HCT116 (cell line): ENCODE measurements at regions not wholly inside any gene's neighbourhood (a gene's known extent, or its start where the extent isn't known, plus 50 kb on each side); places are given as distances from the start of the nearest gene placed in this dataset.
A peak's percentile ranks its signal among the peaks of the same experiment; 100 is the strongest.

Source experiments
- ATAC-seq: fragments of 200-7000 bp; cut with Tn5 transposase; 2 replicates; pipeline ENCODE4 v1.9.1; 2020; ENCODE audit warnings: mild to moderate bottlenecking, moderate library complexity
- BruUV-seq: library from RNA; stranded (reverse); fragments of 400-500 nt; replicated peaks from 2 replicates; lab custom pipeline; 2021; lab: Mats Ljungman, UMichigan
- CTCF ChIA-PET: fragments of 300-600 bp; sonication (Branson Sonifier 250); formaldehyde crosslinking; loops from one replicate; lab custom pipeline; 2021; ENCODE audit warnings: antibody characterized with exemption; lab: Charles Lee
- POLR2A ChIA-PET: fragments of 300-600, 350-600 bp; sonication (Branson Sonifier 250); formaldehyde crosslinking; loops from one replicate; lab custom pipeline; 2021; ENCODE audit warnings: antibody characterized with exemption; lab: Charles Lee
- RAD21 ChIA-PET, 2 experiments: fragments of 300-600 bp; sonication (Branson Sonifier 250); formaldehyde crosslinking; loops; one replicate each; lab custom pipeline; 2023; ENCODE audit warnings: low total read pairs in 2 of 2; ENCODE audit not compliant: uncharacterized antibody in 2 of 2, unreplicated experiment in 2 of 2, low non-redundant PET in 1 of 2; lab: Charles Lee
- DNase-seq: peaks from one replicate; pipeline ENCODE4 v3.0.0-alpha.2; 2010; ENCODE audit warnings: low read depth, low spot score
- H2AFZ ChIP-seq: fragments of 200-600 bp; shearing (Covaris generic), sonication (generic); 2 replicates; pipeline ENCODE4 v1.6.1; 2017; ENCODE audit warnings: low read depth, mixed run types, mixed read lengths, antibody characterized with exemption, low read length; ENCODE audit not compliant: poor library complexity, severe bottlenecking
- H3K27ac ChIP-seq: 2 replicates; pipeline ENCODE4 v1.5.1; 2012; ENCODE audit warnings: low read depth, low read length
- H3K27me3 ChIP-seq: fragments of 200-600 bp; sonication (generic); 2 replicates; pipeline ENCODE4 v1.6.1; 2016; ENCODE audit warnings: mixed run types, low read length, mixed read lengths; ENCODE audit not compliant: insufficient read depth
- H3K36me3 ChIP-seq, 2 experiments: fragments of 200-500 bp in 1 of 2; fragments of 200-600 bp in 1 of 2; sonication (Bioruptor generic) in 1 of 2; sonication (generic) in 1 of 2; 2 replicates each; pipeline versions ENCODE4 v1.5.1 to v1.6.1; 2014 to 2016; ENCODE audit warnings: low read length in 2 of 2, inconsistent platforms in 1 of 2, mixed read lengths in 1 of 2, mixed run types in 1 of 2; ENCODE audit not compliant: insufficient read depth in 2 of 2, control insufficient read depth in 1 of 2
- H3K4me1 ChIP-seq, 2 experiments: fragments of 200-600 bp in 1 of 2; sonication (generic) in 1 of 2; 2 replicates each; pipeline versions ENCODE4 v1.5.1 to v1.6.1; 2012 to 2017; ENCODE audit warnings: low read length in 2 of 2, inconsistent platforms in 1 of 2, mild to moderate bottlenecking in 1 of 2, mixed read lengths in 1 of 2, mixed run types in 1 of 2, moderate library complexity in 1 of 2; ENCODE audit not compliant: insufficient read depth in 2 of 2, control insufficient read depth in 1 of 2
- H3K4me2 ChIP-seq: fragments of 200-600 bp; sonication (generic); 2 replicates; pipeline ENCODE4 v1.6.1; 2017; ENCODE audit warnings: mixed run types, low read length, mixed read lengths
- H3K4me3 ChIP-seq, 2 experiments: fragments of 200-600 bp in 1 of 2; sonication (generic) in 1 of 2; replicated peaks in 1 of 2; 2 replicates each; pipeline ENCODE4 v1.5.1; 2011 to 2016; ENCODE audit warnings: low read length in 2 of 2, control low read depth in 1 of 2, low read depth in 1 of 2, mild to moderate bottlenecking in 1 of 2, mixed read lengths in 1 of 2, mixed run types in 1 of 2
- H3K79me2 ChIP-seq: fragments of 200-600 bp; sonication (generic); 2 replicates; pipeline ENCODE4 v1.6.1; 2017; ENCODE audit warnings: mild to moderate bottlenecking, mixed run types, low read length, moderate library complexity, mixed read lengths; ENCODE audit not compliant: insufficient read depth
- H3K9ac ChIP-seq: fragments of 200-600 bp; sonication (generic); 2 replicates; pipeline ENCODE4 v1.6.1; 2016; ENCODE audit warnings: low read length, mixed read lengths
- H3K9me2 ChIP-seq: fragments of 200-600 bp; sonication (generic), shearing (Covaris generic); 2 replicates; pipeline ENCODE4 v1.6.1; 2017; ENCODE audit warnings: mixed run types, mild to moderate bottlenecking, moderate library complexity; ENCODE audit not compliant: insufficient read depth
- H3K9me3 ChIP-seq, 2 experiments: fragments of 200-500 bp in 1 of 2; fragments of 200-600 bp in 1 of 2; sonication (Bioruptor generic) in 1 of 2; sonication (generic) in 1 of 2; 2 replicates each; pipeline ENCODE4 v1.6.1; 2014 to 2017; ENCODE audit warnings: low read length in 2 of 2, mixed read lengths in 2 of 2, inconsistent platforms in 1 of 2, low read depth in 1 of 2, mild to moderate bottlenecking in 1 of 2, mixed run types in 1 of 2, moderate library complexity in 1 of 2; ENCODE audit not compliant: control insufficient read depth in 1 of 2, insufficient read depth in 1 of 2
- H4K20me1 ChIP-seq: fragments of 200-600 bp; sonication (generic), shearing (Covaris generic); 2 replicates; pipeline ENCODE4 v1.6.1; 2017; ENCODE audit warnings: mixed run types, mild to moderate bottlenecking, moderate library complexity; ENCODE audit not compliant: insufficient read depth
- CBX3 ChIP-seq: IDR thresholded peaks from 2 replicates; pipeline ENCODE4 v1.6.1; 2012; ENCODE audit warnings: low read depth
- CEBPB ChIP-seq: IDR thresholded peaks from 2 replicates; pipeline ENCODE4 v1.6.1; 2012; ENCODE audit warnings: low read depth
- ELF1 ChIP-seq: IDR thresholded peaks from 2 replicates; pipeline ENCODE4 v1.6.1; 2012; ENCODE audit warnings: low read depth, borderline replicate concordance
- JUND ChIP-seq: IDR thresholded peaks from 2 replicates; pipeline ENCODE4 v1.6.1; 2012
- POLR2A ChIP-seq: IDR thresholded peaks from 2 replicates; pipeline ENCODE4 v1.7.0; 2011; ENCODE audit warnings: borderline replicate concordance; ENCODE audit not compliant: insufficient read depth, insufficient read length; ENCODE audit errors: extremely low read depth
- RAD21 ChIP-seq: IDR thresholded peaks from 2 replicates; pipeline ENCODE4 v1.6.1; 2012; ENCODE audit warnings: low read depth, mild to moderate bottlenecking
- SRF ChIP-seq: IDR thresholded peaks from 2 replicates; pipeline ENCODE4 v1.6.1; 2012; ENCODE audit warnings: low read depth
- YY1 ChIP-seq: IDR thresholded peaks from 2 replicates; pipeline ENCODE4 v1.6.1; 2011; ENCODE audit warnings: low read length, low read depth, moderate library complexity, mild to moderate bottlenecking; ENCODE audit not compliant: insufficient replicate concordance; ENCODE audit errors: extremely low read depth
- ZFX ChIP-seq: fragments of 450-650 bp; IDR thresholded peaks from 2 replicates; pipeline ENCODE4 v1.6.1; 2017
- intact Hi-C: fragments of 100-400 bp; cut with micrococcal nuclease; formaldehyde crosslinking; loops from 2 replicates; pipeline ENCODE4 v1.10.0; 2022
- TF ChIP-seq, protein P1 (sequence below): IDR thresholded peaks from 2 replicates; pipeline ENCODE4 v1.6.1; 2011; ENCODE audit warnings: mild to moderate bottlenecking, low read length, moderate library complexity; ENCODE audit not compliant: insufficient replicate concordance; ENCODE audit errors: extremely low read depth
- TF ChIP-seq, protein P2 (sequence below), 3 experiments: fragments of 200-600 bp in 1 of 3; sonication (generic) in 1 of 3; IDR thresholded peaks in 2 of 3; conservative IDR thresholded peaks in 1 of 3; 2 replicates each; pipeline ENCODE4 v1.5.1; 2012 to 2017; ENCODE audit warnings: low read depth in 2 of 3, low read length in 2 of 3, antibody characterized with exemption in 1 of 3, borderline replicate concordance in 1 of 3, control low read depth in 1 of 3, mild to moderate bottlenecking in 1 of 3, mixed read lengths in 1 of 3, mixed run types in 1 of 3, moderate library complexity in 1 of 3; ENCODE audit not compliant: insufficient read depth in 1 of 3
- TF ChIP-seq, protein P3 (sequence below): IDR thresholded peaks from 2 replicates; pipeline ENCODE4 v1.6.1; 2012; ENCODE audit warnings: low read depth

DNA sequence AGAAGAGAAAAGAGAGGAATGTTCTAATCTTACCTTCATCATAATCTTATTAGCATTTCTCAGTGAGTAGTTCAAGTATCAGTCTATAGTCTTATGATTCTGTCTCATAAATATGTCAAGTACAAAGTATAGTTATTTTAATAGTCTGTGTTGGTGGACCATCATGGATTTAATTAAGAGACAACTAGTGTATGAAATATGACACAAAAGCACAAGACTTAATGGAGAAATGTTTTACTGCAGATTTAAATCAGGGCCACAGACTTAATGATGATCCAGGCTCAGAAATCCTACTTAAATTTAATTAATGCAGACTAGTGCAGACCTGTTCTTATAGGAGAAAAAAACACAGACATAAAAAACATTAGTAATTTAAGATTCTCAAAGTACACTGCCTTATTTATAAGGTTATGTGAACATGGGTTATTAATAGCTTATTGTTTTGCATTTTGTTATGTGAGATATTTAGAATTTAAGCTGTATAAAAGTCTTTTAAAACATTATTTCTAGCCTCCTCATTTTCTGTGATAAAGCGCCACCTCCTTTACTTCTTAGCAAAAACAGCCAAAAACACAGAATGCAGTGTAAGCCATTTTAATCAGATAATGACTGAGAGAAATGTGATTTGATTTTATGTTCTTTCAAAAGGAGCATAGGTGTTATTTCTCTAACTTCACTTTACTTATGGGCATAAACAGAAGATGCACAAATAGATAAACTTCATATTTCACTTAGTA, 255.0 kb upstream of the SNX7 start:
- no TSS peak for BruUV-seq
- Histone ChIP-seq H3K9me2 (no peaks in the 10 kb centered on the region), H3K4me1 (no peaks in the 10 kb centered on the region), H3K27me3 (no peaks in the 10 kb centered on the region), H3K4me2 (no peak overlapping the region), H3K9ac (no peak overlapping the region), H3K36me3 (no peaks in the 10 kb centered on the region), H3K4me3 (no peak overlapping the region), H2AFZ (no peak overlapping the region), H3K27ac (no peak overlapping the region), H3K9me3 (no peaks in the 10 kb centered on the region), H3K79me2 (no peaks in the 10 kb centered on the region), H4K20me1 (no peaks in the 10 kb centered on the region)
- ChIA-PET CTCF (no interaction called here), POLR2A (no interaction called here), RAD21 (no interaction called here)
- intact Hi-C loops: no loop called here
- DNase-seq (no peak), ATAC-seq (no peak)
- TF ChIP-seq SRF (no peak), ELF1 (no peak), RAD21 (peak; percentile 24; the same call in 1 of the 2 replicates), POLR2A (no peak), CEBPB (no peak)

- ChIA-PET POLR2A (no interaction called here), CTCF (no interaction called here), RAD21 (no interaction called here)
- Histone ChIP-seq H3K9me3 (no peaks in the 10 kb centered on the region), H3K4me1 (no peaks in the 10 kb centered on the region), H3K27me3 (no peaks in the 10 kb centered on the region), H3K9ac (no peak overlapping the region), H3K79me2 (no peaks in the 10 kb centered on the region), H3K9me2 (no peaks in the 10 kb centered on the region), H3K4me2 (no peak overlapping the region), H3K27ac (no peak overlapping the region), H3K36me3 (no peaks in the 10 kb centered on the region), H2AFZ (peak overlapping the region; percentile 50), H4K20me1 (no peaks in the 10 kb centered on the region), H3K4me3 (no peak overlapping the region)
- BruUV-seq: no TSS peak
- no peak for ATAC-seq
- intact Hi-C loops: no loop called here
- no peak for DNase-seq
- TF ChIP-seq, protein P1, sequence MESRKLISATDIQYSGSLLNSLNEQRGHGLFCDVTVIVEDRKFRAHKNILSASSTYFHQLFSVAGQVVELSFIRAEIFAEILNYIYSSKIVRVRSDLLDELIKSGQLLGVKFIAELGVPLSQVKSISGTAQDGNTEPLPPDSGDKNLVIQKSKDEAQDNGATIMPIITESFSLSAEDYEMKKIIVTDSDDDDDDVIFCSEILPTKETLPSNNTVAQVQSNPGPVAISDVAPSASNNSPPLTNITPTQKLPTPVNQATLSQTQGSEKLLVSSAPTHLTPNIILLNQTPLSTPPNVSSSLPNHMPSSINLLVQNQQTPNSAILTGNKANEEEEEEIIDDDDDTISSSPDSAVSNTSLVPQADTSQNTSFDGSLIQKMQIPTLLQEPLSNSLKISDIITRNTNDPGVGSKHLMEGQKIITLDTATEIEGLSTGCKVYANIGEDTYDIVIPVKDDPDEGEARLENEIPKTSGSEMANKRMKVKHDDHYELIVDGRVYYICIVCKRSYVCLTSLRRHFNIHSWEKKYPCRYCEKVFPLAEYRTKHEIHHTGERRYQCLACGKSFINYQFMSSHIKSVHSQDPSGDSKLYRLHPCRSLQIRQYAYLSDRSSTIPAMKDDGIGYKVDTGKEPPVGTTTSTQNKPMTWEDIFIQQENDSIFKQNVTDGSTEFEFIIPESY: no peak
- TF ChIP-seq ZFX (no peak), CBX3 (no peak), JUND (no peak), YY1 (no peak)
- TF ChIP-seq, protein P2, sequence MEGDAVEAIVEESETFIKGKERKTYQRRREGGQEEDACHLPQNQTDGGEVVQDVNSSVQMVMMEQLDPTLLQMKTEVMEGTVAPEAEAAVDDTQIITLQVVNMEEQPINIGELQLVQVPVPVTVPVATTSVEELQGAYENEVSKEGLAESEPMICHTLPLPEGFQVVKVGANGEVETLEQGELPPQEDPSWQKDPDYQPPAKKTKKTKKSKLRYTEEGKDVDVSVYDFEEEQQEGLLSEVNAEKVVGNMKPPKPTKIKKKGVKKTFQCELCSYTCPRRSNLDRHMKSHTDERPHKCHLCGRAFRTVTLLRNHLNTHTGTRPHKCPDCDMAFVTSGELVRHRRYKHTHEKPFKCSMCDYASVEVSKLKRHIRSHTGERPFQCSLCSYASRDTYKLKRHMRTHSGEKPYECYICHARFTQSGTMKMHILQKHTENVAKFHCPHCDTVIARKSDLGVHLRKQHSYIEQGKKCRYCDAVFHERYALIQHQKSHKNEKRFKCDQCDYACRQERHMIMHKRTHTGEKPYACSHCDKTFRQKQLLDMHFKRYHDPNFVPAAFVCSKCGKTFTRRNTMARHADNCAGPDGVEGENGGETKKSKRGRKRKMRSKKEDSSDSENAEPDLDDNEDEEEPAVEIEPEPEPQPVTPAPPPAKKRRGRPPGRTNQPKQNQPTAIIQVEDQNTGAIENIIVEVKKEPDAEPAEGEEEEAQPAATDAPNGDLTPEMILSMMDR (IDR thresholded peaks at IDR 0.05 in 2 of 3, conservative IDR thresholded peaks at IDR 0.05 in 1 of 3; ENCODE audit: borderline replicate concordance in 1 of 3, insufficient read depth in 1 of 3, low read depth in 2 of 3, low read length in 2 of 3): no peak
- TF ChIP-seq, protein P3, sequence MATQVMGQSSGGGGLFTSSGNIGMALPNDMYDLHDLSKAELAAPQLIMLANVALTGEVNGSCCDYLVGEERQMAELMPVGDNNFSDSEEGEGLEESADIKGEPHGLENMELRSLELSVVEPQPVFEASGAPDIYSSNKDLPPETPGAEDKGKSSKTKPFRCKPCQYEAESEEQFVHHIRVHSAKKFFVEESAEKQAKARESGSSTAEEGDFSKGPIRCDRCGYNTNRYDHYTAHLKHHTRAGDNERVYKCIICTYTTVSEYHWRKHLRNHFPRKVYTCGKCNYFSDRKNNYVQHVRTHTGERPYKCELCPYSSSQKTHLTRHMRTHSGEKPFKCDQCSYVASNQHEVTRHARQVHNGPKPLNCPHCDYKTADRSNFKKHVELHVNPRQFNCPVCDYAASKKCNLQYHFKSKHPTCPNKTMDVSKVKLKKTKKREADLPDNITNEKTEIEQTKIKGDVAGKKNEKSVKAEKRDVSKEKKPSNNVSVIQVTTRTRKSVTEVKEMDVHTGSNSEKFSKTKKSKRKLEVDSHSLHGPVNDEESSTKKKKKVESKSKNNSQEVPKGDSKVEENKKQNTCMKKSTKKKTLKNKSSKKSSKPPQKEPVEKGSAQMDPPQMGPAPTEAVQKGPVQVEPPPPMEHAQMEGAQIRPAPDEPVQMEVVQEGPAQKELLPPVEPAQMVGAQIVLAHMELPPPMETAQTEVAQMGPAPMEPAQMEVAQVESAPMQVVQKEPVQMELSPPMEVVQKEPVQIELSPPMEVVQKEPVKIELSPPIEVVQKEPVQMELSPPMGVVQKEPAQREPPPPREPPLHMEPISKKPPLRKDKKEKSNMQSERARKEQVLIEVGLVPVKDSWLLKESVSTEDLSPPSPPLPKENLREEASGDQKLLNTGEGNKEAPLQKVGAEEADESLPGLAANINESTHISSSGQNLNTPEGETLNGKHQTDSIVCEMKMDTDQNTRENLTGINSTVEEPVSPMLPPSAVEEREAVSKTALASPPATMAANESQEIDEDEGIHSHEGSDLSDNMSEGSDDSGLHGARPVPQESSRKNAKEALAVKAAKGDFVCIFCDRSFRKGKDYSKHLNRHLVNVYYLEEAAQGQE: no peak
Measured at GRCh38 chr1:98405581-98406074, 255.9 kb upstream of the SNX7 start.
